SH-SY5Y (cell line): ENCODE measurements at regions not wholly inside any gene's neighbourhood (a gene's known extent, or its start where the extent isn't known, plus 50 kb on each side); places are given as distances from the start of the nearest gene placed in this dataset.

ENCODE experiments used
- GATA2 ChIP-seq: IDR thresholded peaks from 2 replicates; pipeline ENCODE4 v1.6.1; 2011; ENCODE audit warnings: mild to moderate bottlenecking, low read depth, low read length
- GATA3 ChIP-seq: IDR thresholded peaks from 2 replicates; pipeline ENCODE4 v1.6.1; 2011; ENCODE audit warnings: low read depth, mild to moderate bottlenecking, low read length, moderate library complexity

GRCh38 chr15:29571792-29572431 is 250.4 kb downstream of the TJP1 start:
- peak; percentile 29; the same call in 1 of the 2 replicates for TF ChIP-seq GATA2
- TF ChIP-seq GATA3 = no peak

- TF ChIP-seq GATA2 (no peak), GATA3 (no peak)
Measured at GRCh38 chr15:29570948-29571791, 251.1 kb downstream of the TJP1 start.

DNA sequence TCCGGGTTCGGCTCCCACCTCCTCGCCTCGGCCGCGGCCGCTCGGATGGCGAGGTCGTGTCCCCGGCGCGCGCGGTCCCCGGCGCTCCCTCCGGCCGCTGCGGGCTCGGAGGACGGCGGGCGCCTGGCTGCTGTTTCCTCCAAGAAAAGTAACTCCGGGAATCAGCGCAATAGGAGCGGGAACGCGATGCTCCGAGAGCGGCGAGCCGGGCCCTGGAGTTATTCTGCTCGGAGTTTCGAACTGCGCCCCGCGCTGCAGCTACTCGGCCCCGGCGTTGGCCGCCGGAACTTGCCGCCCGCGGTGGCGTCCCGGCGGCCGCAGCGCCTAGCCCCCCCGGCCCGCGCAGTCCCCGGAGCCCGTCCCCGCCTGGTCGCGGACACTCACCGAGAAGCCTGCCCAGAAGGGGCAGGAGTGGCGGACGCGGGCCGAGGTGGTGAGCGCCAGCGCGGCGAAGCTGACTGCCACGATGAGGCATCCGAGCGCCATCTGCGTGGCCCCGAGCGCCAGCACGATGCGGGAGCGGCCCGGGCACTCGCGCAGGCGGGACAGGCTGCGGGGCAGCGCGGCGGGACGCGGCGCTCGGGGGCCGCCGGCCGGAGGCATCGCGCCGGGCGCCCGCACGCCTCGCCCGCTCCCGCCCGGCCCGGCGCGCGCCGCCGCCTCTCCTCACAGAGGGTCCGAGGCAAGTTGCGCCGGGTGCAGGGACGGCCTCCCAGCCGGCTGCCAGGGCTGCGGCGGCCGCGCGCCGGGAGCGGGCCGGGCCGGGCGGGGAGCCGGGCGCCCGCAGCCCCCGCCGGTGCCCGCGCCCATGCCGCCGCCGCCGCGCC is 251.9 kb downstream of the TJP1 start:
- no peak for TF ChIP-seq GATA3
- TF ChIP-seq GATA2 = no peak

- TF ChIP-seq GATA3 (no peak), GATA2 (no peak)
Measured at GRCh38 chr15:29569533-29570092, 252.7 kb downstream of the TJP1 start.

DNA sequence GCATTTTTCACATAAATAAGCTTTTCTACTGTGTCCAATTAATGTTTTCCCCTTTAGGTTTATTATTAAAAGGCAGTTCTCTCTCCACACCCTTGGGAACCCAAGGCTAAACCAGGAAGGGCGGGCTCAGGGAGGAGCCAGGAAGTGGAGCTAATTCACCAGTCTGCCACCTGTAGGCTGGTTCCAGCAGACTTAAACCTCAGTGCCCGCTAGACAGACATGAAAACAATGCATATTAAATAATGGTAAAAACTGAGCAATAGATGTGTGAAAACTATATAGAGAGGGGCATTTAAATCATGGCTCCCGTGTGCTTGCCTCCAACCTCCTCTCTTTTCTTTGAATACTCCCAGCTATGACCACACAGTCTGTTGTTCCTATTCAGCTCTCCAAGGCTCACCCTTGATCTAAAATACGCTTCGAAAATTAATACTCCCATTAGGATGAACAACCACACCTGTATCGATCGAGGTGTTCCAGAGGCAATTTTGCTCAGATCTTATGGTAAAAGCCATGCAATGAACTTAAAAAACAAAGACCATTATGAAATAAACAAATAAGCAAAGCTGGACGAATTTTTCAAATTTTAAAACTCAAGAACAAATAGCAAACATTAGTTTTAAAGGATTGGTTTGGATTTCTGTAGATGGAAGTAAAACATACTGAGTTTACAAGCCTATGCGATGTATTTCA is 253.3 kb downstream of the TJP1 start:
- no peak for TF ChIP-seq GATA2

- no peak for TF ChIP-seq GATA3
- TF ChIP-seq GATA2 = no peak
Measured at GRCh38 chr15:29567336-29567735, 254.9 kb downstream of the TJP1 start.

GRCh38 chr15:29566914-29567313 is 255.4 kb downstream of the TJP1 start:
- TF ChIP-seq GATA3 (no peak), GATA2 (no peak)

- TF ChIP-seq GATA2 = no peak
- no peak for TF ChIP-seq GATA3
Measured at GRCh38 chr15:29563112-29563511, 259.2 kb downstream of the TJP1 start.

DNA sequence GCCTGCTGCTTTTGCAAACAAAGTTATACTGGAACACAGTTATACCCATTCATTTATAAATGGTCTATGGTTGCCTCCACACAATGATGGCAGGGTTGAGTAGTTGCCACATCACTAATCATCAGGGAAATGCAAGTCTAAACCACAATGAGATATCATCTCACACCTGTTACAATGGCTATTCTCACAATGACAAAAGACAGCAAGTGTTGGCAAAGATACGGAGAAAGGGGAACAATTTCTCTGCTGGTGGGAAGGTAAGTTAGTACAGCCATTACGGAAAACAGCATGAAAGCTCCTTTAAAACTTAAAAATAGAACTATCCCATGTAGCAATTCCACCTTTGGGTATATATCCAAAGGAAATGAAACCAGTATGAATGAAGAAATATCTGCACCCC is 261.4 kb downstream of the TJP1 start:
- TF ChIP-seq GATA3 (no peak), GATA2 (no peak)

GRCh38 chr15:29558261-29558660 is 264.0 kb downstream of the TJP1 start:
- no peak for TF ChIP-seq GATA3
- no peak for TF ChIP-seq GATA2

- TF ChIP-seq GATA3 (no peak), GATA2 (no peak)
Measured at GRCh38 chr15:29557171-29557570, 265.1 kb downstream of the TJP1 start.

DNA sequence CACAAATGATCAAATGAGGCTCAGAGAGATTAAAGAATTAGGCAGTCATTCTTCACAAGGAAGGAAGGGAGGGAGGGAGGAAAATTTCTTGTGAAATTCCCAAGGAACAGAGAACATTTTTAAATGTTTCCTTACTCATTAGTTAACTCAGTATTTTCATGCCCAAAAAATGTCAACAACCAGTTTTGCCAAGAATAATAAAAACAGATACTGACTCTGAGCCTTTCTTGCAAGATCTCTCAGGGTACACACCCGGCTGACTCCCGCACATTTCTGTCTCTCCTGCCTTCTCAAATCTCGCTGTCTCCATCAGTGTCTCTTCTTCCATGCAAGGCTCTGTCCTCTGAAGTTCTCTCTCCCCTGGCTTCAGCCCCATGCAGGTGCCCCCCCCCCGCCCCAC is 265.9 kb downstream of the TJP1 start:
- no peak for TF ChIP-seq GATA2
- TF ChIP-seq GATA3 = no peak

GRCh38 chr15:29554531-29554930 is 267.7 kb downstream of the TJP1 start:
- TF ChIP-seq GATA2 (no peak), GATA3 (no peak)
